ENCODE measurements at regions not wholly inside any gene's neighbourhood (a gene's known extent, or its start where the extent isn't known, plus 50 kb on each side); places are given as distances from the start of the nearest gene placed in this dataset.

- Histone ChIP-seq H3K4me3 (no peak overlapping the region), H3K9me3 (no peaks in the 10 kb centered on the region)
- intact Hi-C loops (cut with DNase I; ENCODE audit: low total_unique reads), result no loop called here
These were observed 310.4 kb downstream of the KCNJ2 start for GRCh38 chr17:70479779-70480178.

GRCh38 chr17:70483624-70484023 is 314.3 kb downstream of the KCNJ2 start:
- Histone ChIP-seq H3K4me3 (no peak overlapping the region), H3K36me3 (no peaks in the 10 kb centered on the region), H3K9me3 (no peaks in the 10 kb centered on the region), H3K27ac (no peak overlapping the region), H3K27me3 (no peaks in the 10 kb centered on the region), H3K4me1 (no peaks in the 10 kb centered on the region)
- TF ChIP-seq CTCF (IDR thresholded peaks at IDR 0.05), result no peak
- no peak for TF ChIP-seq POLR2A (IDR thresholded peaks at IDR 0.05)
- intact Hi-C loops (cut with DNase I; ENCODE audit: low total_unique reads), result no loop called here
- DNase-seq, result no peak

More at GRCh38 chr17:70479779-70480178, 310.4 kb downstream of the KCNJ2 start:
- no peak overlapping the region for H3K27ac ChIP-seq
- DNase-seq, result no peak
- TF ChIP-seq CTCF (IDR thresholded peaks at IDR 0.05), result no peak
- TF ChIP-seq POLR2A (IDR thresholded peaks at IDR 0.05), result no peak
- H3K36me3 ChIP-seq, result no peaks in the 10 kb centered on the region
- H3K27me3 ChIP-seq, result no peaks in the 10 kb centered on the region
- no peaks in the 10 kb centered on the region for H3K4me1 ChIP-seq

- no peak for DNase-seq
- H3K4me3 ChIP-seq, result no peak overlapping the region
- no peaks in the 10 kb centered on the region for H3K27me3 ChIP-seq
- no peak overlapping the region for H3K27ac ChIP-seq
- no peaks in the 10 kb centered on the region for H3K9me3 ChIP-seq
- no peaks in the 10 kb centered on the region for H3K36me3 ChIP-seq
- intact Hi-C loops (cut with DNase I; ENCODE audit: low total_unique reads), result no loop called here
- no peaks in the 10 kb centered on the region for H3K4me1 ChIP-seq
- TF ChIP-seq CTCF (IDR thresholded peaks at IDR 0.05), result no peak
- no peak for TF ChIP-seq POLR2A (IDR thresholded peaks at IDR 0.05)
These were observed 314.7 kb downstream of the KCNJ2 start for GRCh38 chr17:70484050-70484449.

GRCh38 chr17:70484496-70484895 is 315.2 kb downstream of the KCNJ2 start:
- intact Hi-C loops (cut with DNase I; ENCODE audit: low total_unique reads), result no loop called here
- Histone ChIP-seq H3K27me3 (no peaks in the 10 kb centered on the region), H3K27ac (no peak overlapping the region), H3K4me1 (no peaks in the 10 kb centered on the region), H3K9me3 (no peaks in the 10 kb centered on the region), H3K4me3 (no peak overlapping the region), H3K36me3 (no peaks in the 10 kb centered on the region)
- DNase-seq, result no peak
- no peak for TF ChIP-seq POLR2A (IDR thresholded peaks at IDR 0.05)
- no peak for TF ChIP-seq CTCF (IDR thresholded peaks at IDR 0.05)

GRCh38 chr17:70492368-70492767 is 323.0 kb downstream of the KCNJ2 start:
- no peaks in the 10 kb centered on the region for H3K9me3 ChIP-seq
- H3K27ac ChIP-seq, result no peak overlapping the region
- H3K27me3 ChIP-seq, result no peaks in the 10 kb centered on the region
- no peaks in the 10 kb centered on the region for H3K4me1 ChIP-seq
- H3K36me3 ChIP-seq, result no peaks in the 10 kb centered on the region
- DNase-seq, result no peak
- H3K4me3 ChIP-seq, result no peak overlapping the region
- intact Hi-C loops (cut with DNase I; ENCODE audit: low total_unique reads), result no loop called here
- TF ChIP-seq CTCF (IDR thresholded peaks at IDR 0.05) (no peak), POLR2A (IDR thresholded peaks at IDR 0.05) (no peak)

Data from uterus (tissue), 3 donors.